ENCODE measurements at regions not wholly inside any gene's neighbourhood (a gene's known extent, or its start where the extent isn't known, plus 50 kb on each side); places are given as distances from the start of the nearest gene placed in this dataset.

DNA sequence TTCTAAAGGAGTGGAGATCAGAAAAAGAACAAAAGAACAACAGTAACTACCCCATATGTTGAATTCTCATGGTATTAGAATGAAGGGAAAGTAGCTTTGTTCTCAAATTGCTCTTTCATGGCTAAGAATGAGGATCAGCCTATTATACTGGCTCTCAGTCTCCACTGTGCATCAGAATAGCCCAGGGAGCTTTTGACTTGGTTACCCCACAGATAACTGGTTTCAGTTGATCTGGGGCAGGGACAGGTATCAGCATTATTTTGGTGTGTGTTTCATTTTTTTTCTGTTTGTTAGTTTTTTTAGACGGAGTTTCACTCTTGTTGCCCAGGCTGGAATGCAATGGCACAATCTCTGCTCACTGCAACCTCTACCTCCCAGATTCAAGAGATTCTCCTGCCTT is 311.7 kb upstream of the TLE3 start:
- no peak for DNase-seq (ENCODE audit: extremely low spot score, unreplicated experiment)
- Mint-ChIP-seq H3K4me1 (ENCODE audit: unreplicated experiment) (peaks cover 12% of the 10 kb centered on the region), H3K4me3 (no peak overlapping the region), H3K36me3 (no peaks in the 10 kb centered on the region), H3K9me3 (peaks cover 14% of the 10 kb centered on the region), H3K27ac (no peak overlapping the region), H3K27me3 (peaks cover 10% of the 10 kb centered on the region)
- TF ChIP-seq, protein P1, sequence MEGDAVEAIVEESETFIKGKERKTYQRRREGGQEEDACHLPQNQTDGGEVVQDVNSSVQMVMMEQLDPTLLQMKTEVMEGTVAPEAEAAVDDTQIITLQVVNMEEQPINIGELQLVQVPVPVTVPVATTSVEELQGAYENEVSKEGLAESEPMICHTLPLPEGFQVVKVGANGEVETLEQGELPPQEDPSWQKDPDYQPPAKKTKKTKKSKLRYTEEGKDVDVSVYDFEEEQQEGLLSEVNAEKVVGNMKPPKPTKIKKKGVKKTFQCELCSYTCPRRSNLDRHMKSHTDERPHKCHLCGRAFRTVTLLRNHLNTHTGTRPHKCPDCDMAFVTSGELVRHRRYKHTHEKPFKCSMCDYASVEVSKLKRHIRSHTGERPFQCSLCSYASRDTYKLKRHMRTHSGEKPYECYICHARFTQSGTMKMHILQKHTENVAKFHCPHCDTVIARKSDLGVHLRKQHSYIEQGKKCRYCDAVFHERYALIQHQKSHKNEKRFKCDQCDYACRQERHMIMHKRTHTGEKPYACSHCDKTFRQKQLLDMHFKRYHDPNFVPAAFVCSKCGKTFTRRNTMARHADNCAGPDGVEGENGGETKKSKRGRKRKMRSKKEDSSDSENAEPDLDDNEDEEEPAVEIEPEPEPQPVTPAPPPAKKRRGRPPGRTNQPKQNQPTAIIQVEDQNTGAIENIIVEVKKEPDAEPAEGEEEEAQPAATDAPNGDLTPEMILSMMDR (conservative IDR thresholded peaks at IDR 0.05), result no peak

DNA sequence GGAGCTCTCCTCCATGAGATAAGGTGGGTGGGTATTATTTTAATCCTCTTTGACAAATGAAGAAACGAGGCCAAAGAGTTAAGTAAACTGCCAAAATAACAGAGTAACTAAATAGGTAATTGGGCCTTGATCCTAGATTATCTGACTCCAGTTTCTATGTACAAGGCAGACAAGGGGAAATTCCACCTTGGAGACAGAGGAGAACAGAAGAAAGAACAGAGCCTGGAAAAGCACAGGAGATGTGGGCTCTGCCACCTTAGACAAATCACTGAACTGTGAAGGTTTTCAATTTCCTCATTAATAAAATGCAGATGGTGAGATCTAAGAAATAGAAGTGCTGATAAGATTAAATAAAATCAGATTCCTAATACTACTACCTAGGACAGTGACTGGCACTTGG is 310.2 kb upstream of the TLE3 start:
- no peaks in the 10 kb centered on the region for H3K36me3 Mint-ChIP-seq

DNA sequence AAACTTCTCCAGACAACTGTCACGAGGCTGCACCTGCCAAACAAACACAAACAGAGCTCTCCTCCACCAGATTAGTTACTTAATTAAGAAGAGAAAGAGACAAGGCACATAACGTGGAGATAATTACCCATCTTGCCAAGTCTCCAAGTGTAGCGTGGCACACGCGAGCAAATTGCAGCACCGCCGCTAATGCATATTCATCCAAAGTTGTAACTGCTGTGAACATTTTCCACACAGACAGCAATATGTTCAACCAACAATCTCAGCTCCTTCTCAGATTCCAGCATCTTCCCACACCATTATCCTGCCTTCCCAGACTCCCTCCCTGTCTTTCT is 309.6 kb upstream of the TLE3 start:
- no peaks in the 10 kb centered on the region for H3K36me3 Mint-ChIP-seq
- H3K27me3 Mint-ChIP-seq, result peaks cover 10% of the 10 kb centered on the region
- H3K4me1 Mint-ChIP-seq (ENCODE audit: unreplicated experiment), result peaks cover 12% of the 10 kb centered on the region
- no peak overlapping the region for H3K27ac Mint-ChIP-seq
- H3K9me3 Mint-ChIP-seq, result peaks cover 14% of the 10 kb centered on the region
- H3K4me3 Mint-ChIP-seq, result no peak overlapping the region
- TF ChIP-seq, protein P1 (conservative IDR thresholded peaks at IDR 0.05), result no peak
- DNase-seq (ENCODE audit: extremely low spot score, unreplicated experiment), result no peak

More for the DNA sequence above, 310.2 kb upstream of the TLE3 start:
- H3K4me3 Mint-ChIP-seq, result no peak overlapping the region
- TF ChIP-seq, protein P1 (conservative IDR thresholded peaks at IDR 0.05), result no peak
- no peak overlapping the region for H3K27ac Mint-ChIP-seq
- peaks cover 12% of the 10 kb centered on the region for H3K4me1 Mint-ChIP-seq (ENCODE audit: unreplicated experiment)
- H3K27me3 Mint-ChIP-seq, result peaks cover 10% of the 10 kb centered on the region
- H3K9me3 Mint-ChIP-seq, result peaks cover 14% of the 10 kb centered on the region
- DNase-seq (ENCODE audit: extremely low spot score, unreplicated experiment), result no peak

DNA sequence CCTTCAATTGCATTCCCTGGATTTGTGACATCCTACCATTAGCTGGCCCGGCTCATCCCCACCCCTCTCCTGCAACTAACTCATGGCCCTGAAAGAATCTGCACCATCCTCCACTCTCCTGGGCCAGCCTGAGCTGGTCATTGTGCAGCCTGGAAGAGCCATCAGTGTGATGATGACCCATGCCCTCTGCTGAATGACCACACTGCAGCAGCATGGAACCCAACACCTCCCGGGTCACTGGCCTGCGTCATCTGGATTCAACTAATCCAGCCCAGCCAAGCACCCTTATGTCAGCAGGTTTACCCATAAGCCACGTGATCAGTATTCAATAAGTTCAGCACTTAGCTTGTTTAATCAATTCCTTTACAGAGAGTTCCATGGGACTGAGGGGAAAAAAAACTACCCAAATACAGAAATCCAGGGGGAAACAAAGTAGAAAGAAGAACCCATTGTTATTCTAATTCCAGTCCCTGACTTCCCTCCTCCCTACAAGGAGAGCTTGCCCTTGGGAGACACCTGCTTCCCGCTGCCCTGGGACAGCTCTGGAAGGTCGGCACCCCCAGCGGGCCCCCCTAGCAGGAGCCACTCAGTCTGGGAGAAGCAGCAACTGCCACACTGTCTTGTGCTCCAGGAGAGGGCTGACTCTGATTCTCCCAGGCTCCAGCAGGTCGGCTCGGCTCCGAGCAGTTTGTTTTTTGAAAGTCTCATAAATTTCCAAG is 309.1 kb upstream of the TLE3 start:
- peaks cover 14% of the 10 kb centered on the region for H3K9me3 Mint-ChIP-seq
- no peak overlapping the region for H3K4me3 Mint-ChIP-seq
- DNase-seq (ENCODE audit: extremely low spot score, unreplicated experiment), result no peak
- no peaks in the 10 kb centered on the region for H3K36me3 Mint-ChIP-seq
- peaks cover 10% of the 10 kb centered on the region for H3K27me3 Mint-ChIP-seq
- TF ChIP-seq, protein P1 (conservative IDR thresholded peaks at IDR 0.05), result no peak
- no peak overlapping the region for H3K27ac Mint-ChIP-seq
- peaks cover 12% of the 10 kb centered on the region for H3K4me1 Mint-ChIP-seq (ENCODE audit: unreplicated experiment)

DNA sequence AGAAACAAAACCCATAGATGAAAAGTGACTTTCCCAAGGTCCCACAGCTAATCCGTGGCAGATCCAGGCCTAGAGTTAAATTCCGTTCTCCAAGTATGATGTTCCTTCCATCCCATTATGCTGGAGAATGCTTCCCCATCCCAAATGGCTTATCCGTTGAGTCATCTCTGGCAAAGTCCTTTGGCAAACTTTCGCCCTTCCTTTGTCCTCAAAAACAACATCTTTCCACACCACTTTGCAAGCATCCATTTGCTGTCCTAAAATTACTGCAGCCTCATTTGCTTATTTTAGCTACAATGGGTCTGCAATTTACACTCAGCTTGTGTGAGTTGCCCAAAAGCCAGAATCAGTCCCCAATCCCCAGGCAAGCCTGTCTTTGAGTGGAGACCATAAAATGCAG is 304.0 kb upstream of the TLE3 start:
- Mint-ChIP-seq H3K4me1 (ENCODE audit: unreplicated experiment) (peaks cover 10% of the 10 kb centered on the region), H3K4me3 (no peak overlapping the region), H3K27ac (no peak overlapping the region), H3K36me3 (no peaks in the 10 kb centered on the region), H3K27me3 (peaks cover 17% of the 10 kb centered on the region), H3K9me3 (no peaks in the 10 kb centered on the region)
- DNase-seq (ENCODE audit: extremely low spot score, unreplicated experiment), result no peak
- TF ChIP-seq, protein P1 (conservative IDR thresholded peaks at IDR 0.05), result no peak
